ENCODE measurements at regions not wholly inside any gene's neighbourhood (a gene's known extent, or its start where the extent isn't known, plus 50 kb on each side); places are given as distances from the start of the nearest gene placed in this dataset.
"Not testable (repeated sequence)": the region's sequence is repeated elsewhere in the genome, so short reads cannot be mapped to it uniquely, and the experiment has no call there.

- TF ChIP-seq CTCF, POLR2AphosphoS5, EP300 (IDR thresholded peaks at IDR 0.05): not testable (repeated sequence)
Observed at GRCh38 chr5:177894681-177895453, 101.2 kb downstream of the PROP1 start.

All from esophagus muscularis mucosa (tissue), 4 donors.